Lower leg skin (tissue), 4 donors: ENCODE measurements at regions not wholly inside any gene's neighbourhood (a gene's known extent, or its start where the extent isn't known, plus 50 kb on each side); places are given as distances from the start of the nearest gene placed in this dataset.

Experiments
- DNase-seq, 2 donors: peaks; one replicate each; pipeline ENCODE4 v3.0.0-alpha.2; 2019; ENCODE audit warnings: low spot score in 2 of 2
- H3K4me3 ChIP-seq: fragments of 200-600 bp; sonication (generic); 2 replicates; pipeline ENCODE4 v1.5.1; 2017; ENCODE audit warnings: mild to moderate bottlenecking, low read depth; ENCODE audit not compliant: poor library complexity, severe bottlenecking
- POLR2A ChIP-seq, 2 donors: fragments of 450-650 bp; IDR thresholded peaks; one replicate each; pipeline ENCODE4 v1.6.1; 2016 to 2017; ENCODE audit warnings: antibody characterized with exemption in 2 of 2, mild to moderate bottlenecking in 1 of 2, moderate library complexity in 1 of 2
- WGBS, 2 donors: methylation state at CpG; one replicate each; pipeline ENCODE4 v1.1.5; 2018; 5-methylcytosine and 5-hydroxymethylcytosine counted together
- intact Hi-C: fragments of 100-400 bp; cut with DNase I; formaldehyde crosslinking; loops from one replicate; pipeline ENCODE4 v1.15.0; 2023; ENCODE audit warnings: low total_unique reads
- TF ChIP-seq, protein P1 (sequence below), 3 donors: fragments of 450-650 bp; IDR thresholded peaks; one replicate each; pipeline ENCODE4 v1.5.1; 2016; ENCODE audit warnings: antibody characterized with exemption in 3 of 3, mild to moderate bottlenecking in 3 of 3, moderate library complexity in 2 of 3

DNA sequence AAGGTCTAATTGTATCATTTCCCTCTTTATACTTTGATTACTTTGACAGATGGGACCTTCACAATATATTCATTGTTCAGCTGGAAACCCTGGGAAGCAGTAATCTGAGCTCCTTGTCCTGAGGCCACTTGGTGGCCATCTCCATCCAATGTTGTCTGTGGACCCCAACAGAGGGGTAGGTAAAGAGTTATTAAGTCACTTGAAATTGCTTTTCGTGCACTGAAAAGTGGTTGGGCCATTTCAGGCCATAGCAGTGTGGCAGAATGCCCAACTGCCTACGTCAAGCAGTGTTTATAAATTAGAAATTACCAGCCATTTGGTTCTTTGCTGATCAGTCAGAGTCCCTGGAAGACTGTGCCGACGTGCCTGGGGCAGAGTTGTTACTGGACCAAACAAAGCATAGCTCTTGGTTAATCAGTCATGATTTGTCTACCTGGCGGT is 308.3 kb upstream of the USP25 start:
- intact Hi-C loops: no loop called here
- no peak for DNase-seq
- TF ChIP-seq POLR2A (IDR thresholded peaks at IDR 0.05): no peak
- TF ChIP-seq, protein P1, sequence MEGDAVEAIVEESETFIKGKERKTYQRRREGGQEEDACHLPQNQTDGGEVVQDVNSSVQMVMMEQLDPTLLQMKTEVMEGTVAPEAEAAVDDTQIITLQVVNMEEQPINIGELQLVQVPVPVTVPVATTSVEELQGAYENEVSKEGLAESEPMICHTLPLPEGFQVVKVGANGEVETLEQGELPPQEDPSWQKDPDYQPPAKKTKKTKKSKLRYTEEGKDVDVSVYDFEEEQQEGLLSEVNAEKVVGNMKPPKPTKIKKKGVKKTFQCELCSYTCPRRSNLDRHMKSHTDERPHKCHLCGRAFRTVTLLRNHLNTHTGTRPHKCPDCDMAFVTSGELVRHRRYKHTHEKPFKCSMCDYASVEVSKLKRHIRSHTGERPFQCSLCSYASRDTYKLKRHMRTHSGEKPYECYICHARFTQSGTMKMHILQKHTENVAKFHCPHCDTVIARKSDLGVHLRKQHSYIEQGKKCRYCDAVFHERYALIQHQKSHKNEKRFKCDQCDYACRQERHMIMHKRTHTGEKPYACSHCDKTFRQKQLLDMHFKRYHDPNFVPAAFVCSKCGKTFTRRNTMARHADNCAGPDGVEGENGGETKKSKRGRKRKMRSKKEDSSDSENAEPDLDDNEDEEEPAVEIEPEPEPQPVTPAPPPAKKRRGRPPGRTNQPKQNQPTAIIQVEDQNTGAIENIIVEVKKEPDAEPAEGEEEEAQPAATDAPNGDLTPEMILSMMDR (IDR thresholded peaks at IDR 0.05): no peak
- 62 to 84% methylated on average over 5 of the region's 5 CpGs for WGBS, 2 donors
- no peak overlapping the region for H3K4me3 ChIP-seq

DNA sequence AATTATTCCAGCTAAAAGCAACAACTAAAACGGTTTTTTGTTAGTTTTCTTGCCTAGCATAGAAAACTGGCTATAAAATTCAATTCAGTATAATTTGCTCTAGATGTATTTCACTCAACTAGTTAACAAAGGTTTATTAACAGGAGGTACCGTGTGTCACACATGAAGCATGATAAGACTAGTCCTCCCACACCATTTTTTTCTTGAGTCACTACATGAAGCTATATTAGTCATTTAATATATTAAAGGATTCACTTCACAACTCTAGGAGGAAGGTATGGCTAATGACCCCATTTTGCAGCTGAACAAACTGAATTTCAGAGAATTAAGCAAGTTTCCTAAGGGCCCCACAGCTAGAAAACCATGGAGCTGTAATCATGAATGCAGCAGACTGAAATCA is 307.8 kb upstream of the USP25 start:
- no peak for TF ChIP-seq POLR2A (IDR thresholded peaks at IDR 0.05)
- TF ChIP-seq, protein P1 (IDR thresholded peaks at IDR 0.05): no peak
- no peak for DNase-seq
- no peak overlapping the region for H3K4me3 ChIP-seq
- 51 to 53% methylated on average over 2 of the region's 2 CpGs for WGBS, 2 donors
- intact Hi-C loops: no loop called here

DNA sequence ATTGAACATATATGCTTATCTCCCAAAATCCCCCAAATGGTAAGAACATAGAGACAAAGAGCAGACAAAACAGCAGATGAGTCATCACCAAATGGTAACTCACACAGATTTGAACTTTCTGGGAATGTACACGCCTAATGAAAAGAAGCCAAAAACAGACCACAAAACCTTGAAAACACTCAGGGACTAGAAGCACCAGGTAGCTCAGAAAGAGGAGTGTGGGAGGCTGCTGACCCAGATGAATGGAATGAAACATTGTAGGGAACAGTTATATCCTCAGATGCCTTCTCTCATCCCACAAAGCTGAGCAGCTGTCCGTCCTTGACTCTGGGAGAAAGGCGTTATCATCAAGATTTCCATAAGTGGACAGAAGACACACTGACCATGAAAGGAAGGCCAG is 307.0 kb upstream of the USP25 start:
- WGBS, 2 donors: 61 to 77% methylated on average over 3 of the region's 3 CpGs

DNA sequence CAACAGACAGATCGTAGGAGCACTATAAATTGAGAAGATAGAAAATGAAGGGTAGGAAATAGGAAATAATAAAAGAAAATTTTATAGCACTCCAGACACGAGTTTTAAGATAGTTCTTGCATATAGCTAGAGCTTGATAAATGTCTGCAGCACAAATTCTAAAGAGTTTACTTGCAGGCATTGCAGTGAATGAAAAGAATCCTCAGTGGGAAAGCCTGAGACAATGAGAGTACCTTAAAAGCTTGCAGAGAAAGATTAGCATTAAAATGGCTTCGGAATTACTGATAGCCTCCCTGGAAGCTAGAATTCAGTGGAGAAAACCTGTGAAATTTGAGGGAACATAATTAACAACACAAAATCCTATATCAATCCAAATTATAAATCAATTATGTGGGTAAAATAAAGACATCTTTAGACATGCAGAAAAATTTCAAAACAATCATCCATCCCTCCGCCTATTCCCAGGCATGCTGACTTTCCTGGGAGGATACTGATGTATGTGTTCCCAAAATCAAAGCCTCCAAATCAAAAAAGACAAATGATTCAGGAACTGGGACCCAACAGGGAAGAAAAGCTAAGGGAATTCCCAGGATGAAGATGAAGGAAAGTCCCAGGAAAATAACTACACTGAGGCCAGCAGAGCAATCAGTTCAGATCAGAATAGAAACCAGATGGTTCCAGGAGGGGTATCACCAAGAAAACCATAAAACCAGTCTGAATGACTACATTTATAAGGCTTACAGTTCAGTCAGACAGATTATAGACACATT is 305.9 kb upstream of the USP25 start:
- WGBS, 2 donors: 69 to 80% methylated on average over 4 of the region's 4 CpGs
- TF ChIP-seq, protein P1 (IDR thresholded peaks at IDR 0.05): no peak
- no peak for TF ChIP-seq POLR2A (IDR thresholded peaks at IDR 0.05)
- intact Hi-C loops: no loop called here
- no peak overlapping the region for H3K4me3 ChIP-seq
- DNase-seq: no peak

More for the DNA sequence above, 307.0 kb upstream of the USP25 start:
- no peak overlapping the region for H3K4me3 ChIP-seq
- DNase-seq: no peak
- intact Hi-C loops: no loop called here
- TF ChIP-seq, protein P1 (IDR thresholded peaks at IDR 0.05): no peak
- no peak for TF ChIP-seq POLR2A (IDR thresholded peaks at IDR 0.05)

DNA sequence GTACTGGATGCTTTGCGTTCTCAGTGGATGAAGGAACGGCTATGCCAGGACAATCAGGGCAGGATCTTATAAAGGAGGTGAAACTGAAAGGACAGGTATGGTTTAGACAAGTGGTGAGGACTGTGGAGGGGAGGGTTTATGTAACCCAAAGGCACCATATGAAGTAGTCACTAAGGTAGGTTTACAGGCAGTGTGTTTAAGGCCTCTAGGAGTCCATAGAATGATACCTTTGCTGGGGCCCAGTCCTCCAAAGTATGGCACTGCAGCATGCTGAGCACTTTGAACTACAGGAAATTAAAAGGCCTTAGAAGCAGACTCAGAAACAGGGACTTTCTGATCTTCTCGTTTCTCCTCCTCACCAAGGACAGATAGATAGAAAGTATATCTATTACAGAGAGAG is 304.7 kb upstream of the USP25 start:
- 86 to 93% methylated on average over 3 of the region's 3 CpGs for WGBS, 2 donors
- TF ChIP-seq POLR2A (IDR thresholded peaks at IDR 0.05): no peak
- TF ChIP-seq, protein P1 (IDR thresholded peaks at IDR 0.05): no peak
- intact Hi-C loops: no loop called here
- DNase-seq: no peak
- H3K4me3 ChIP-seq: no peak overlapping the region

DNA sequence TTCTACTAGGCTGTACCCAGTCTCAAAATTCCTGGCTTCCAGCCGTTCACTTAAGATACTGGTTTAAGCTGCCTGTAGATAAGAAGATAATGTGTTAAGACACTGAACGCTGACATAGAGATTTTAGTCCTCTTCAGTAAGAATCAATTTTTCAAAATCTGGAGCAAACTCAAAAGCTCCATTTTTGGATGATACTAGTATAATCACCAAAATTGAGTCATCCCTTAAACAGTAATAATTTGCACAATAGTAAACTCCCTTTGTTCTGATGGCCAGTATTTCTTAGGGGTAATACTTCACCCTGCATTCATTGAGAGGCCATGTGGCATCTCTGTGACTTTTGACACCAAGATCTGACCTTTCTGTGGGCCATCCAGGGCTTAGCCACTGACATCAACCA is 299.8 kb upstream of the USP25 start:
- DNase-seq: no peak
- TF ChIP-seq, protein P1 (IDR thresholded peaks at IDR 0.05): no peak
- no peak for TF ChIP-seq POLR2A (IDR thresholded peaks at IDR 0.05)
- intact Hi-C loops: no loop called here
- WGBS, 2 donors: 58 to 63% methylated on average over 2 of the region's 2 CpGs
- H3K4me3 ChIP-seq: no peak overlapping the region
